ENCODE measurements at regions not wholly inside any gene's neighbourhood (a gene's known extent, or its start where the extent isn't known, plus 50 kb on each side); places are given as distances from the start of the nearest gene placed in this dataset.

DNA sequence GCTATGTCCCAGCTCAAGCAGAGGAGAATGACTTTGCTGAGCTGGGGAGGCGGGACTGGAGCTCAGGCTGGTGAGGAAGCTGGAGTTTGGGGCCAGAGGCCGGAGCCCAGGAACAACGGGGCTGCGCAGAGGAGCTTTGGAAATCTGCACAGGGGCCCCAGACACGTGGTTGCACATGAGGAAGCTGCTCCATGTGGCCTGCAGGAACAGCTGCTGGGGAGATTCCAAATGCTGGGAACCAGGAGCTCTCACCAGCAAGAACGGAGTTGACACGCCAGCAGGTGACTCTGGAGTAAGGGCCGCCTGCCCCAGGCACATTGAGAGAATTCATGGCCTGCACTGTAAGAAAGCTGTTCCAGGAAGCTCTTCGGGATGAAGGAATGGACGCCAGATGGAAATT is 91.0 kb downstream of the OLFM1 start:
- TF ChIP-seq POLR2A (IDR thresholded peaks at IDR 0.05), result no peak
- TF ChIP-seq, protein P1, sequence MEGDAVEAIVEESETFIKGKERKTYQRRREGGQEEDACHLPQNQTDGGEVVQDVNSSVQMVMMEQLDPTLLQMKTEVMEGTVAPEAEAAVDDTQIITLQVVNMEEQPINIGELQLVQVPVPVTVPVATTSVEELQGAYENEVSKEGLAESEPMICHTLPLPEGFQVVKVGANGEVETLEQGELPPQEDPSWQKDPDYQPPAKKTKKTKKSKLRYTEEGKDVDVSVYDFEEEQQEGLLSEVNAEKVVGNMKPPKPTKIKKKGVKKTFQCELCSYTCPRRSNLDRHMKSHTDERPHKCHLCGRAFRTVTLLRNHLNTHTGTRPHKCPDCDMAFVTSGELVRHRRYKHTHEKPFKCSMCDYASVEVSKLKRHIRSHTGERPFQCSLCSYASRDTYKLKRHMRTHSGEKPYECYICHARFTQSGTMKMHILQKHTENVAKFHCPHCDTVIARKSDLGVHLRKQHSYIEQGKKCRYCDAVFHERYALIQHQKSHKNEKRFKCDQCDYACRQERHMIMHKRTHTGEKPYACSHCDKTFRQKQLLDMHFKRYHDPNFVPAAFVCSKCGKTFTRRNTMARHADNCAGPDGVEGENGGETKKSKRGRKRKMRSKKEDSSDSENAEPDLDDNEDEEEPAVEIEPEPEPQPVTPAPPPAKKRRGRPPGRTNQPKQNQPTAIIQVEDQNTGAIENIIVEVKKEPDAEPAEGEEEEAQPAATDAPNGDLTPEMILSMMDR (IDR thresholded peaks at IDR 0.05 in 4 of 5, conservative IDR thresholded peaks at IDR 0.05 in 1 of 5), result no peak

Data from gastrocnemius medialis (tissue), 4 donors.